ENCODE measurements at regions not wholly inside any gene's neighbourhood (a gene's known extent, or its start where the extent isn't known, plus 50 kb on each side); places are given as distances from the start of the nearest gene placed in this dataset.

DNA sequence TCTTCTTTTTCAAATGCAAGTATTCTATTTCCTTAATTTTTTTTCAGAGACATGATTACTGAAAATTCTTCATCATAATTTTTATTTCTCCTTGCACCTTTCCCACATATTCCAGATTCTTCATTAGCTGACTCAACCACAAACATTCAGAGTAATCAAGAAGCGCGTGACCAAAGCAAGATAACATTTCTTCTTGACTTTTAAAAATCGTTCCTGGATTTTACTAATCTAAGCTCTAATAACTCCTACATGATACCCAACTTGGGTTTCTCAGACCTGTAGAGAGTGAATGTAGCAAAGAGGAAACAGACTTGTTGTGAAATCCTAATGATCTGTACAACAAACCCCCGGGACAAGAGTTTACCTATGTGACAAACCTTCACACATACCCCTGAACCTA, 615.0 kb downstream of the TMA16 start:
- Mint-ChIP-seq H3K4me1 (ENCODE audit: insufficient read depth, unreplicated experiment) (no peaks in the 10 kb centered on the region), H3K27me3 (ENCODE audit: insufficient read depth, unreplicated experiment) (no peaks in the 10 kb centered on the region), H3K9me3 (ENCODE audit: unreplicated experiment) (no peaks in the 10 kb centered on the region), H3K4me3 (ENCODE audit: unreplicated experiment) (no peak overlapping the region), H3K36me3 (ENCODE audit: insufficient read depth, unreplicated experiment) (no peaks in the 10 kb centered on the region), H3K27ac (ENCODE audit: low read depth, unreplicated experiment) (no peak overlapping the region)
- BruUV-seq (replicated peaks), result no TSS peak
- intact Hi-C loops (cut with micrococcal nuclease), result no loop called here
- no peak for DNase-seq (ENCODE audit: unreplicated experiment)
- no peak for TF ChIP-seq CTCF (IDR thresholded peaks at IDR 0.05; ENCODE audit: unreplicated experiment)
- POLR2A ChIA-PET, result no interaction called here
- CTCF ChIA-PET, result interaction anchor here (0.6 to 1.3 kb wide), 3 partner anchors 29 to 623 kb away, joined by 3 to 4 read pairs (median 4); no protein-coding TSS in a partner anchor

- H3K4me3 Mint-ChIP-seq (ENCODE audit: unreplicated experiment), result no peak overlapping the region
- CTCF ChIA-PET, result interaction anchor here (0.6 kb wide), 1 partner anchor 332 kb away, joined by 5 read pairs; no protein-coding TSS in a partner anchor
- no peaks in the 10 kb centered on the region for H3K27me3 Mint-ChIP-seq (ENCODE audit: insufficient read depth, unreplicated experiment)
- DNase-seq (ENCODE audit: unreplicated experiment), result no peak
- no peak for TF ChIP-seq CTCF (IDR thresholded peaks at IDR 0.05; ENCODE audit: unreplicated experiment)
- intact Hi-C loops (cut with micrococcal nuclease), result no loop called here
- no TSS peak for BruUV-seq (replicated peaks)
- no peaks in the 10 kb centered on the region for H3K4me1 Mint-ChIP-seq (ENCODE audit: insufficient read depth, unreplicated experiment)
- H3K9me3 Mint-ChIP-seq (ENCODE audit: unreplicated experiment), result no peaks in the 10 kb centered on the region
- no peaks in the 10 kb centered on the region for H3K36me3 Mint-ChIP-seq (ENCODE audit: insufficient read depth, unreplicated experiment)
- POLR2A ChIA-PET, result no interaction called here
- H3K27ac Mint-ChIP-seq (ENCODE audit: low read depth, unreplicated experiment), result no peak overlapping the region
Measured at GRCh38 chr4:164115236-164115635, 620.7 kb downstream of the TMA16 start.

GRCh38 chr4:164116286-164116685, 621.8 kb downstream of the TMA16 start:
- no peak overlapping the region for H3K27ac Mint-ChIP-seq (ENCODE audit: low read depth, unreplicated experiment)
- intact Hi-C loops (cut with micrococcal nuclease), result no loop called here
- CTCF ChIA-PET, result interaction anchor here (0.6 kb wide), 1 partner anchor 1533 kb away, joined by 3 read pairs; no protein-coding TSS in a partner anchor
- H3K36me3 Mint-ChIP-seq (ENCODE audit: insufficient read depth, unreplicated experiment), result no peaks in the 10 kb centered on the region
- POLR2A ChIA-PET, result no interaction called here
- H3K27me3 Mint-ChIP-seq (ENCODE audit: insufficient read depth, unreplicated experiment), result no peaks in the 10 kb centered on the region
- H3K4me3 Mint-ChIP-seq (ENCODE audit: unreplicated experiment), result no peak overlapping the region
- no peak for DNase-seq (ENCODE audit: unreplicated experiment)
- no TSS peak for BruUV-seq (replicated peaks)
- H3K4me1 Mint-ChIP-seq (ENCODE audit: insufficient read depth, unreplicated experiment), result no peaks in the 10 kb centered on the region
- TF ChIP-seq CTCF (IDR thresholded peaks at IDR 0.05; ENCODE audit: unreplicated experiment), result no peak
- no peaks in the 10 kb centered on the region for H3K9me3 Mint-ChIP-seq (ENCODE audit: unreplicated experiment)

DNA sequence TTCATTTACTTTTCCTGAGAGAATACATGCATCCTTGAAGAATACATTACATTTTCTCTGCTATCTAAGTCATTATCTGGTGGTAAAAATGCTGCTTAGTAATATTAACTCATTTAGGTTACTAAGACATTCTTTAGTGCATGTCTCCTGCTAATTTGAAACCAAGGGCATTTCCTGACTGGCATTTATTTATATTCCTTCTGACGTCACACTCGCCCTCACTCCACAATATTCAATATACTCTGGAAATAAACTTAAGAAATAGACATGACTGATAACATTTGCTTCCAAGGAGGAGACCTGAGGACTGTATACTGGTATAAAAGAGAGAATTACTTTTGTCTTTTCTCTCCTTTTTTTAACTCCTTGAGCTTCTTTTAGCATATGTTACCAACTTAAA, 619.5 kb upstream of the SMIM31 start:
- no peaks in the 10 kb centered on the region for H3K9me3 Mint-ChIP-seq (ENCODE audit: unreplicated experiment)
- H3K4me3 Mint-ChIP-seq (ENCODE audit: unreplicated experiment), result no peak overlapping the region
- no TSS peak for BruUV-seq (replicated peaks)
- no peak overlapping the region for H3K27ac Mint-ChIP-seq (ENCODE audit: low read depth, unreplicated experiment)
- ChIA-PET POLR2A (interaction anchor here (0.6 kb wide), 1 partner anchor 17 kb away, joined by 3 read pairs; no protein-coding TSS in a partner anchor), CTCF (no interaction called here)
- no peak for TF ChIP-seq CTCF (IDR thresholded peaks at IDR 0.05; ENCODE audit: unreplicated experiment)
- H3K27me3 Mint-ChIP-seq (ENCODE audit: insufficient read depth, unreplicated experiment), result no peaks in the 10 kb centered on the region
- no peaks in the 10 kb centered on the region for H3K36me3 Mint-ChIP-seq (ENCODE audit: insufficient read depth, unreplicated experiment)
- intact Hi-C loops (cut with micrococcal nuclease), result no loop called here
- no peak for DNase-seq (ENCODE audit: unreplicated experiment)
- H3K4me1 Mint-ChIP-seq (ENCODE audit: insufficient read depth, unreplicated experiment), result peaks cover 11% of the 10 kb centered on the region

All from MCF 10A (cell line).